Coronary artery (tissue), 2 donors: ENCODE measurements at regions not wholly inside any gene's neighbourhood (a gene's known extent, or its start where the extent isn't known, plus 50 kb on each side); places are given as distances from the start of the nearest gene placed in this dataset.

ENCODE experiments used
- DNase-seq: peaks from one replicate; pipeline ENCODE4 v3.0.0-alpha.2; 2017; ENCODE audit warnings: low spot score
- H3K27ac ChIP-seq, 2 donors: fragments of 200-600 bp; sonication (generic); one replicate each; pipeline ENCODE4 v1.5.1; 2016 to 2019
- H3K4me3 ChIP-seq: fragments of 200-600 bp; sonication (generic); 2 replicates; pipeline ENCODE4 v1.5.1; 2016; ENCODE audit warnings: mild to moderate bottlenecking, moderate library complexity
- TF ChIP-seq, protein P1 (sequence below): fragments of 200-600 bp; sonication (generic); IDR thresholded peaks from one replicate; pipeline ENCODE4 v1.5.1; 2019; ENCODE audit warnings: antibody characterized with exemption

- H3K27ac ChIP-seq, result no peak overlapping the region
- TF ChIP-seq, protein P1, sequence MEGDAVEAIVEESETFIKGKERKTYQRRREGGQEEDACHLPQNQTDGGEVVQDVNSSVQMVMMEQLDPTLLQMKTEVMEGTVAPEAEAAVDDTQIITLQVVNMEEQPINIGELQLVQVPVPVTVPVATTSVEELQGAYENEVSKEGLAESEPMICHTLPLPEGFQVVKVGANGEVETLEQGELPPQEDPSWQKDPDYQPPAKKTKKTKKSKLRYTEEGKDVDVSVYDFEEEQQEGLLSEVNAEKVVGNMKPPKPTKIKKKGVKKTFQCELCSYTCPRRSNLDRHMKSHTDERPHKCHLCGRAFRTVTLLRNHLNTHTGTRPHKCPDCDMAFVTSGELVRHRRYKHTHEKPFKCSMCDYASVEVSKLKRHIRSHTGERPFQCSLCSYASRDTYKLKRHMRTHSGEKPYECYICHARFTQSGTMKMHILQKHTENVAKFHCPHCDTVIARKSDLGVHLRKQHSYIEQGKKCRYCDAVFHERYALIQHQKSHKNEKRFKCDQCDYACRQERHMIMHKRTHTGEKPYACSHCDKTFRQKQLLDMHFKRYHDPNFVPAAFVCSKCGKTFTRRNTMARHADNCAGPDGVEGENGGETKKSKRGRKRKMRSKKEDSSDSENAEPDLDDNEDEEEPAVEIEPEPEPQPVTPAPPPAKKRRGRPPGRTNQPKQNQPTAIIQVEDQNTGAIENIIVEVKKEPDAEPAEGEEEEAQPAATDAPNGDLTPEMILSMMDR, result no peak
- DNase-seq, result no peak
- H3K4me3 ChIP-seq, result no peak overlapping the region
These were observed 755.7 kb upstream of the ALCAM start for GRCh38 chr3:104610730-104611652.

GRCh38 chr3:104612218-104612617 lies 754.5 kb upstream of the ALCAM start:
- H3K4me3 ChIP-seq, result no peak overlapping the region
- TF ChIP-seq, protein P1, result no peak
- no peak overlapping the region for H3K27ac ChIP-seq

DNA sequence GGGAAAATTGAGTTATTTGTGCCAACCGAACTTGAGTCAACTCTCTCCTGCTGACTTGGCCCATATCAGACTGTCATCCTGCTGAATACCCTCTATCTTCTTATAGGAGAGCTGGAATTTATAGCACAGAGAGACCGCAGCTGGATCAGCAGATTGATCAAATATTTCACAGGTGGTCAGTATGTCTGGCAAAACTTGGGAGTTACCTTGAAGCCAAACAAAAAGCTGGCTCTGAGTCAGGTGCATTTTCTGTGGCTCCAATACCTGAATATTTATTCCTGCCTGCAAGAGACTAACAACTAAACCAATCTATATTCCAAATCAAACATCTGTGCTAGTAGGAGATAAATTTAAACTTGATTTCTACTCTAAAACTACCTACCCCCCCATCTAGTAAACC lies 752.1 kb upstream of the ALCAM start:
- Histone ChIP-seq H3K4me3 (no peak overlapping the region), H3K27ac (no peak overlapping the region)
- TF ChIP-seq, protein P1, result no peak
- DNase-seq, result no peak

More at GRCh38 chr3:104612218-104612617, 754.5 kb upstream of the ALCAM start:
- DNase-seq, result no peak

DNA sequence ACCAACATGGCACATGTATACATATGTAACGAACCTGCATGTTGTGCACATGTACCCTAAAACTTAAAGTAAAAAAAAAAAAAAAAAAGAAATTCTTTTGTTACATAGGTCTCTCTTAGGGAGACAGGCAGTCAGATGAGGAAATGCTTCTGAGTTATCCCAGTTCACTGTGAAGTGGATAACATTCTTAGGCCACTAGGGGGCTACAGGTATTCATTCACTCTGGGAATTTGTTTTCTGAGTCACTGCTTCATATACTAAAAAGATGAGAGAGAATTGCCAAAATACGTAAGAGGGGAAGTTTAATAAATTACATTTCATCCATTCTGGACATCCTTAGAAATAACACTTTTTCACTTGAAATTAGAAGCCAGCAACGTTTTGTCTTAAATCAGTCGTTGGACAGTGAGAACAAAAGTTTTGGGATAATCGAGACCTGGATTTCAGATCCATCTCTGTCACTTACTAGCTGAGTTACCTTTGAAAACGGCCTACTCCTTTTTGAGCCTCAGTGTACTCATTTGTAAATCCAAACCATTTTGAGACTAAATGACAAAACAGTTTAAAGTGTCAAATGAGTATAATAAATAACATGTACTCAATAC lies 738.4 kb upstream of the ALCAM start:
- TF ChIP-seq, protein P1, result peak; percentile 18
- H3K27ac ChIP-seq, result no peak overlapping the region
- DNase-seq, result no peak
- no peak overlapping the region for H3K4me3 ChIP-seq

- no peak overlapping the region for H3K4me3 ChIP-seq
- TF ChIP-seq, protein P1, result no peak
- H3K27ac ChIP-seq, result no peak overlapping the region
- DNase-seq, result no peak
These were observed 737.7 kb upstream of the ALCAM start for GRCh38 chr3:104629038-104629437.

DNA sequence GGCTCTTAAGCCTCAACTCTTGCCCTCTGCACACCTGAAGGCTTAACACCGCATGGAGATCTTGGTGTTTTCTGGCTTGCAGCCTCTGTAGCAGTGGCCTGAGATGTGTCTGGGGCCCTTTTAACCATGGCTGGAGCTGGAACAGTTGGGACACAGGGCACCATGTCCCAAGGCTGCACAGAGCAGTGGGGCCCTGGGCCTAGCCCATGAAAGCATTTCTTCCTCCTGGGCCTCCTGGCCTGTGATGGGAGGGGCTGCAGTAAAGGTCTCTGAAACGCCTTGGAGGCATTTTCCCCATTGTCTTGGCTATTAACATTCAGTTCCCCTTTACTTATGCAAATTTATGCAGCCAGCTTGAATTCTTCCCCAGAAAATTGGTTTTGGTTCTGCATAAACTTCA lies 735.5 kb upstream of the ALCAM start:
- TF ChIP-seq, protein P1, result no peak
- H3K4me3 ChIP-seq, result no peak overlapping the region
- no peak overlapping the region for H3K27ac ChIP-seq
- DNase-seq, result no peak
